Fibroblast of lung (primary cell): ENCODE measurements at regions not wholly inside any gene's neighbourhood (a gene's known extent, or its start where the extent isn't known, plus 50 kb on each side); places are given as distances from the start of the nearest gene placed in this dataset.
"Not testable (repeated sequence)": the region's sequence is repeated elsewhere in the genome, so short reads cannot be mapped to it uniquely, and the experiment has no call there.

Source experiments
- DNase-seq, 2 donors: peaks; one replicate each; pipeline versions ENCODE4 v3.0.0 to v3.0.0-alpha.2; 2010; ENCODE audit warnings: low read depth in 2 of 2
- H2AFZ ChIP-seq: 2 replicates; pipeline ENCODE4 v1.5.1; 2012; ENCODE audit warnings: low read length, control low read depth, inconsistent platforms
- H3K27ac ChIP-seq: 2 replicates; pipeline ENCODE4 v1.5.1; 2011; ENCODE audit warnings: low read length, control low read depth; ENCODE audit not compliant: insufficient read depth
- H3K27me3 ChIP-seq: 2 replicates; pipeline ENCODE4 v1.5.1; 2011; ENCODE audit warnings: mild to moderate bottlenecking, low read length; ENCODE audit not compliant: control insufficient read depth, insufficient read depth
- H3K36me3 ChIP-seq: 2 replicates; pipeline ENCODE4 v1.5.1; 2011; ENCODE audit warnings: low read length; ENCODE audit not compliant: control insufficient read depth, insufficient read depth
- H3K4me1 ChIP-seq: 2 replicates; pipeline ENCODE4 v1.5.1; 2011; ENCODE audit warnings: low read length; ENCODE audit not compliant: control insufficient read depth, insufficient read depth; ENCODE audit errors: extremely low read depth
- H3K4me2 ChIP-seq: 2 replicates; pipeline ENCODE4 v1.5.1; 2011; ENCODE audit warnings: low read length, control low read depth; ENCODE audit not compliant: insufficient read depth; ENCODE audit errors: extremely low read depth
- H3K4me3 ChIP-seq, 4 experiments: fragments of 200-600 bp in 1 of 4; sonication (generic) in 1 of 4; replicated peaks in 1 of 4; 2 replicates each; pipeline ENCODE4 v1.5.1; 2011 to 2016; ENCODE audit warnings: low read length in 4 of 4, low read depth in 3 of 4, mild to moderate bottlenecking in 3 of 4, control low read depth in 2 of 4, inconsistent platforms in 1 of 4, mixed read lengths in 1 of 4; ENCODE audit not compliant: insufficient read depth in 1 of 4; ENCODE audit errors: control extremely low read depth in 1 of 4
- H3K79me2 ChIP-seq: 2 replicates; pipeline ENCODE4 v1.5.1; 2012; ENCODE audit warnings: mild to moderate bottlenecking, low read length, inconsistent platforms; ENCODE audit not compliant: control insufficient read depth, insufficient read depth
- H3K9ac ChIP-seq: 2 replicates; pipeline ENCODE4 v1.5.1; 2011; ENCODE audit warnings: mild to moderate bottlenecking, low read length, control low read depth; ENCODE audit not compliant: insufficient read depth
- H3K9me3 ChIP-seq: 2 replicates; pipeline ENCODE4 v1.5.1; 2012; ENCODE audit warnings: low read depth, low read length; ENCODE audit not compliant: control insufficient read depth, insufficient read depth
- H4K20me1 ChIP-seq: 2 replicates; pipeline ENCODE4 v1.5.1; 2011; ENCODE audit warnings: low read length; ENCODE audit not compliant: control insufficient read depth, insufficient read depth; ENCODE audit errors: extremely low read depth

- H3K79me2 ChIP-seq, H4K20me1 ChIP-seq, H3K9ac ChIP-seq, H3K9me3 ChIP-seq, H3K4me3 ChIP-seq, DNase-seq, H3K36me3 ChIP-seq, H3K4me1 ChIP-seq, H3K27ac ChIP-seq, H3K27me3 ChIP-seq, H2AFZ ChIP-seq, H3K4me2 ChIP-seq: not testable (repeated sequence)
Measured at GRCh38 chr15:20104551-20104950, 437.0 kb downstream of the GOLGA6L6 start.

GRCh38 chr15:20102862-20103261 lies 438.7 kb downstream of the GOLGA6L6 start:
- H3K27ac ChIP-seq, H4K20me1 ChIP-seq, H2AFZ ChIP-seq, H3K4me2 ChIP-seq, H3K4me3 ChIP-seq, DNase-seq, H3K36me3 ChIP-seq, H3K4me1 ChIP-seq, H3K9ac ChIP-seq, H3K79me2 ChIP-seq, H3K27me3 ChIP-seq, H3K9me3 ChIP-seq: not testable (repeated sequence)

- not testable (repeated sequence) for H3K4me2 ChIP-seq, H3K9ac ChIP-seq, H3K36me3 ChIP-seq, H3K79me2 ChIP-seq, H4K20me1 ChIP-seq, H2AFZ ChIP-seq, H3K4me1 ChIP-seq, H3K27ac ChIP-seq, H3K4me3 ChIP-seq, DNase-seq, H3K9me3 ChIP-seq, H3K27me3 ChIP-seq
Measured at GRCh38 chr15:20102209-20102608, 439.4 kb downstream of the GOLGA6L6 start.

- H4K20me1 ChIP-seq, H3K27me3 ChIP-seq, H3K9ac ChIP-seq, H3K36me3 ChIP-seq, H3K79me2 ChIP-seq, H2AFZ ChIP-seq, H3K4me2 ChIP-seq, H3K4me1 ChIP-seq, H3K9me3 ChIP-seq, DNase-seq, H3K4me3 ChIP-seq, H3K27ac ChIP-seq: not testable (repeated sequence)
Measured at GRCh38 chr15:20101281-20101680, 440.3 kb downstream of the GOLGA6L6 start.

- H3K79me2 ChIP-seq, H3K4me3 ChIP-seq, H3K36me3 ChIP-seq, H3K4me1 ChIP-seq, H4K20me1 ChIP-seq, H3K9me3 ChIP-seq, H2AFZ ChIP-seq, H3K4me2 ChIP-seq, DNase-seq, H3K27ac ChIP-seq, H3K27me3 ChIP-seq, H3K9ac ChIP-seq: not testable (repeated sequence)
Measured at GRCh38 chr15:20100604-20101270, 440.9 kb downstream of the GOLGA6L6 start.

GRCh38 chr15:20095699-20096303 lies 445.8 kb downstream of the GOLGA6L6 start:
- DNase-seq, H3K36me3 ChIP-seq, H3K4me2 ChIP-seq, H3K27me3 ChIP-seq, H3K27ac ChIP-seq, H3K4me3 ChIP-seq, H3K79me2 ChIP-seq, H4K20me1 ChIP-seq, H2AFZ ChIP-seq, H3K4me1 ChIP-seq, H3K9ac ChIP-seq, H3K9me3 ChIP-seq: not testable (repeated sequence)

- not testable (repeated sequence) for H3K27me3 ChIP-seq, H2AFZ ChIP-seq, H3K36me3 ChIP-seq
Measured at GRCh38 chr15:20089541-20089940, 452.1 kb downstream of the GOLGA6L6 start.

More at GRCh38 chr15:20089541-20089940, 452.1 kb downstream of the GOLGA6L6 start:
- H3K27ac ChIP-seq, H4K20me1 ChIP-seq, H3K9me3 ChIP-seq, H3K9ac ChIP-seq, H3K4me1 ChIP-seq, H3K4me2 ChIP-seq, DNase-seq, H3K4me3 ChIP-seq, H3K79me2 ChIP-seq: not testable (repeated sequence)
